HG03196 (cell line): ENCODE measurements at regions not wholly inside any gene's neighbourhood (a gene's known extent, or its start where the extent isn't known, plus 50 kb on each side); places are given as distances from the start of the nearest gene placed in this dataset.

Experiments
- ATAC-seq: cut with Tn5 transposase; IDR thresholded peaks from one replicate; pipeline ENCODE4 v1.9.1; 2021; ENCODE audit not compliant: unreplicated experiment

DNA sequence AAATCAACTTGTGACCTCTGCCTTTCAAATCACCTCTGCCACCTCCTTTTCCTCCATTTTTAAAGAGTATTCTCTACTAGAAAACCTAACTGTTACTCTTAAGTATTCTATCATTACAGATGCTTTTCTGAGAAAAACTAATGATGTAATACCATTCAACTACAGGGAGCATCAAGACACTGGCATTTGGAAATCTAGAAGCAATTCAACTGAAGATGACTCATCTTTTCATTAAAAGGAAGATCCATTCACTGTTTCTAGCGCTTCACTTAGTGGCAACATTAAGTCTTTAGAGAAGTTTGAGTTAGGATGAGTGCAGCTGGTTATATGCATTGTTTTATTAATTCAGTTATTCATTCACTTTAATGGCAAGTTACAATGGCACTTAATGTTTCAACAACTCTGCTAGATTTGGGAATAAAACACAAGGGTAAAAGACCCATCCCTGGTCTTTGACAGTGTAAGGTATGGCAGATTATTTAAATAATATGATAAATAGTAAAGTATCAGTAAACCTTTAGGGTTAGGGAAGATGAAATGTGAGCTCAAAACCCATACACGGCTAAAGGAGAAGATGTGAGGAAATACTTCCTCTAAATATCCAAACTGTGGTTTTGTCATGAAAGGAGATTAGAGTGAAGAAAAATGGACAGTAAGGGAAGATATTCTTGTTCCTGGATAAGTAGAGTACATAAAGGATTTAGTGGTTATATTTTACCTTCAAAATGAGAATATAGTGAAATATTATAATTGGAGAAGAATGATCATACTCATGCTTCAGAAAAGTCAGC is 61.7 kb downstream of the KCNJ2 start:
- ATAC-seq, result no peak

DNA sequence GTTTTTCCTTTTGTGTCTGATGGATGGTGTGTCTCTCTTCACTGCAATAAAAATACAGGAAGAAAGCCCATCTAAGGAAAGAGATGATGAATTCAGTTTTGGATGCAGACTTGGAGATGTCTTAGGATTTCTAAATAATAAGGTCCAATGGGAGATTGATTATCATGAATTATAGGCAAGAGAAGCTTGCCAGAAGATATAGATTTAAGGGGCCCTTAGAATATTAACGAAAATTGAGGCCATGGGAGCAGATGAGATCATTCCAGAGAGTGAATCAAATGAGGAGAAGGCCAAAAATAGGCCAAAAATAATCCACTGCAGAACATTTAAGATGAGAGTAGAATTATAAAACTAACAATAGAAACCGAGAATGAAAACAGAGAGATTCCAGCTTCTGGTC is 63.1 kb downstream of the KCNJ2 start:
- no peak for ATAC-seq

DNA sequence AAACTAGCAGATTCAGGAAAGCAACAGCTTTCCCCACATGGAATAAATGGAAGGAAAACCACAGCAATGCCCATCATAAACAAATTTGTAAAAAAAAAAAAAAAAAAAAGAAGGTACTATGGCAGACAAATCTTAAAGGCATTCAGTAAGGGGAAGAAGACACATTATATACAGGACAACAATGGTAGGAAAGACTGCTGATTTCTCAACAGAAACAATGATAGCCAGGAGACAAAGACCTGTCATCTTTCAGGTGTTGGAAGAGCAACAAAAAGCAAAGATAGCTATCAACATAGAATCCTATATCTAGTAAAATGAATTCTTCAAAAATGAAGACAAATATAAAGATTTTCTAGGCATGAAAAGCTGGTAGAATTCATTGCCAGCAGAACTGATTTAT is 65.9 kb downstream of the KCNJ2 start:
- no peak for ATAC-seq

DNA sequence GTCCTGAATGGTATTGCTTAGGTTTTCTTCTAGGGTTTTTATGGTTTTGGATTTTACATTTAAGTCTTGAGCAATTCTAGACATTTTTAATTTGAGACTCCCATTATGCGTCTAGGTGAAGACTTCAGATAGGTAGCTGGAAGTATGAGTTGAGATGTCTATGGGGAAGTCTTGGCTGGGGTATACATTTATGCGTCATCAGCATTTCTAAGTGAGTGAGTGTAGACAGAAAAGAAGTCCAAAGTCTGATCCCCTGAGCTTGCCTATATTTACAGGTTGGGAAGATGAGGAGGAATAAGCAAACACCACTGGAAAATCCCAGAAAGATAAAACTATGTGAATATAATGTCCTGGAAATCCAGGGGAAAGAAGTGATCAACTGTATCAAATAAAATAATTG is 68.9 kb downstream of the KCNJ2 start:
- no peak for ATAC-seq

DNA sequence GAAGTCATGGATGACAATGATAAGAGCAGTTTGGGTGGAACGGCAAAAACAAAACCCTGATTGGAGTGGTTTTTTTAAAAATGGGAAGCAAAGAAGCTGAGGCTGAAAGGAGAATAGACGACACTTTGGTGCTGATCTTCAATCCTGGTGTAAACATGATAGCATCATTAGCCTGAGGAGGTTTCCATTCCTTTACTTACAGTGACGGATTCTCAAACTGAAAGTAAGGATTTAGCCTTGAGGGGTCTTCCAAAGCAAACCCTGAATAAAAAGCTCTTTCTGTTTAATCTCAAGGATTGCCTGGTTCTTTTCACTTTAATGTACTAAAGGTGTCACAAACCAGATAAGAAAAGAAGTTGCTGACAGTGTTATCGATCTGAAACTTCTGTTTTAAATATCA is 69.3 kb downstream of the KCNJ2 start:
- ATAC-seq, result no peak

DNA sequence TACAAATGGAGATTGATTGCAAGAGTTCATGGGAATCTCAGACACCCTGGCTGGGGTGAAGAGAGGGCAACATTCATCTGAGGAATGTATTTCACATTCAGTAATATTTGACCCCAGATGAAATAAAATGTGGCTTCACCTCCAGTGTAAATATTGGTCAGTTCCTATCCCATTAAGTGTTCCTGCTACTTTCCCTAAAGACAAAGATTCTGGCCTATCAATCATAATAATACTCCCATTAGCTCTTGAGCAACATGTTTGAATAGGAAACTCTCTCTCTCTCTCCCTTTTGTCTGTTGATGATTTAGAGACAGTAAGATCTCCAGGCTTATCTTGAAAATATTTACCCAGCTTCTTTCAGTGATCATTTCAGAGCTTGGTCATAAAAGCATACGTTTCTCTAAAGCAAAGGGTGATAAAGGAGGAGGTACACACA is 70.1 kb downstream of the KCNJ2 start:
- ATAC-seq, result no peak

DNA sequence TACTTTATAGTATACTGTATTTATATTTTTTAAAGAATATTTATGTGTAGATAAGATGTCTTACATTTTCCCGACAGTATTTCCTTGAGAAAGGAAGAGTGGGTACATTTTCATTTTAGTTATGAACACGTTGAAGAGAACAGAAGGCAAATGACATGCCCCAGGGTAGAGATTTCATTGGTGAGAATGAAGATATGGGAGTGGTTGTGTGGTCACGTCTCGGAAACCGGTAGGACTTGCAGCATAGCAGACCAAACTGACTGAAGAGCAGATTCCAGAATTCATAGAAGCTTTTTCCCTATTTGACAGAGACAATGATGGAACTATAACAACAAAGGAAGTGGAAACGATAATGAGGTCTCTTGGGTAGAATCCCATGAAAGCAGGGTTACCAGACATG is 71.7 kb downstream of the KCNJ2 start:
- ATAC-seq, result no peak

DNA sequence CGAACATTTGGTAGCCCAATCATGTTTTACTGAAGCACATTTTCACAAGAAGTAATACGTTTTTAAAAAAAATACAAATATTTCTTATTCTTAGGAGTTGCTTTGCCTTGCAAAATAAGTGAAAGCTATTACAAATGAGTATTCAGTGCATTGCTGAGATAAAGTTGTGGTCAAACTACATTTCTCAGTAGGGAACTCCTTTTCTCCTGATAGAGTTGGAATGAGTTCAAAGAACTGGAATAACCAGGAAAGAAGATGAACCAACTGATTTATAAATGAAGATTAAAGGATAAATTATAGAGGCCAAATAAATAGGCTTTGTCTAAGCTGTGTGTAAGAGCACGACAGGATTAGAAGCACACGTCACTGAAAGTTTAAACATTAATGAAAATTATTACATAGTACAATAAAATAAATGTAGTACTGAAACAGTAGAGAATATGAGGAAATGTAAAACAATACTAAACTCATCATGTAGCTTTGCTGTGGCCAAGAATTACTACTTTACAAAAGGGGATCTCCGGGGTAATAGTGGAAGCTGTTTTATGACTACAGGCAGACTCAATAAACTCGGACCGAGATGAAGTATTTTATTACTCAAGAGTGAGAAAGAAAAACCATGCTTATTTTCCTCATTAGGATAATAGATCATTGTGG is 73.6 kb downstream of the KCNJ2 start:
- no peak for ATAC-seq

DNA sequence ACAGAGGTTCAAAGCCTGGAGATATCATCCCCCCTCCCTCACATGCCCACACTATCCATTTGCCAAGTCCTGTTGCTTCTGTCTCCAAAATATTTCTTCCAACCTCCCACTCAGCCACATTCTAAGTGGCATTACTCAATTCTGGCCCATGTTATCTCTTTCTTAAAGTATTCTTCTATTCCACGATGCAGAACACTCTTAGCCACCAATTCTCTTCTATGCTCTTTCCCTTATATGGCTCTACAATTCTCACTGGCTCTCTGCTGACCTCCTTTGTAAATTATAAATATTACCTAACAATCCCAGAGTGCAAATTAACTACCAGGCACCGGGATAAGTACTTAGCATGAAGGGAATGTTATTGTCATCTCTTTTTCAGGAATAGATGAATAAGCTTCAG is 82.4 kb downstream of the KCNJ2 start:
- no peak for ATAC-seq

DNA sequence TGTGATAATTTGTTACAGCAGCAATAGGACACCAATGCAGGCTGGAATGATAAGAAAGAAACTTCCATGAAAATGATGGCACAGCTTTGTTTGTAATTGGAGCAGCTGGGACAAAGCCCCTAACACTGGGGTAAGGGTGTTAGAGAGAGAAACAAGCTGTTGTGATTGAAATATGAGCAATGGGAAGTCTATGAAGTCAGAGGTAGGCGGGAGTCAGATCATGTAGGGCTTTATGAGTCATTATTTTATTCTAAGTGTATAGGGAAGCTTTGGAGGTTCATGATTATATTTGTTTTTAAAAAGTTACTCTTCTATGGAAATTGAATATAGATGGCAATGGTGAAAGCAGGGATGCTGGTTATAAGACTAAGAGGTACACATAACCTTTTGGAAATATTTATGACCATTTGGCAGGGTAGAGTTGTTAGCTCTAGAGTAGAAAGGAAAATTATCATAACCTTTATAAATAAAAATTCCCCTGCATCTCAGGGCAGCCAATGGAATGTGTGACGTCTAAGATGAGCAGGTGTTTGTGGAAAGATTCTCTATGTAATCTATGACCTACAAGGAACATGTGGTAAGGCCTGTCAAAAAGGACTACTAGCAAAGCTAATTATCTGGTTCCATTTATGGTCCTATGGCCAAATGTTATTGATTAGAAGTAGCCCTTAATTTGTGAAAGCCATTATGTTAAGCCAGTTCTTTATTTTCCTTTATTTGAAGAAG is 85.6 kb downstream of the KCNJ2 start:
- no peak for ATAC-seq

DNA sequence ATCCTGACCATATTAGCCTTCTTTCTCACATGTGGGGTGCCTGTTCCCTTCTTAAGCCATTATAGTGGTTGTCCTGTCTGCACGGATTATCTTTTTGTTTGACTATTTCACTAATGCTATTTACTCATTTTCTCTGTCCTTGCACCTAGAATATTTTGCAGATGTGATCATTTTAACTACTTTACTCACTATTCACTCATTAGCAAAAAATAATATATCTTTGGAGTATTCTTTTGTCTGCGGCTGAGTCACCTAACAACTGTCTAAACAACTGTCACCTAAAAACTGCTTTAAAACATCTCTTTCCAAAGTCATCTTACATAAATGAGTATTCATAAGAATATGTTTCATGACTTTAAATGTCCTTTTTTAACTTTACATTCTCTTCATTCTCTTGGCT is 87.4 kb downstream of the KCNJ2 start:
- ATAC-seq, result no peak

DNA sequence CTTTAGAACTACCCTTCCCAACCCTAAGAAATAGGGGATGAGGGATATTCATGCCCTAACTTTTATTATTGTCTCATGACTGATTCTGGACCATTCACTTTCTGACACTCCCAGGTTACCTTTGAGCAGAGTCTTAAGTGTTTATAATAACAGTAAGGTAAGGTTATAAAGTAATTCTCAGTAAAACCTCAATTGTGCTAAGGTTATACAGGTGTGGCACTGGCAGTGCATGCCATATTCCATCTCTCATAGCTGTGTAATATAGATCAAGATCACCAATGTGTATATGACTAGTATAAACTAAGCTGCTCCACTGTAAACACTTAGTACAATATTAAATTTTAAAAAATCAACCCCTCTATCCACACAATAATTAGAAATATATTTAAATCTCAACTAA is 89.1 kb downstream of the KCNJ2 start:
- ATAC-seq, result no peak

DNA sequence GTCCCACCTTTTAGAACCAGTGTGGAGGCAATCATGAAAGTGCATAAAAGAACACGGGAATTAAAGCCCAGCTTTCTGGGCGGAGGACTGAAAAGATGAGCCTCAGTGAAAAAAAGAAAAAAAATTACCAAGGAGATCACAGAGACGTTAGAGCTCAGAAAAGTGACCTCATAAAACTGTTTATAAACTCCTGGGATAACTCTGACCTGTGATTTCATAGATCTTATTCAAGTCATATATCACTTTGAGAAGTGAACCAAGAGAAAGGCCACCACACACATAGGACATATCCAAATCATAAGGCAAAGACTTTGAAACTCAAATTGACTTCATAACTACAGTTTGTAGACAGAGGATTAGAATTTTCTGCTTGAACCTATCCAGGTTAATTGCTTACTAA is 90.1 kb downstream of the KCNJ2 start:
- ATAC-seq, result no peak

DNA sequence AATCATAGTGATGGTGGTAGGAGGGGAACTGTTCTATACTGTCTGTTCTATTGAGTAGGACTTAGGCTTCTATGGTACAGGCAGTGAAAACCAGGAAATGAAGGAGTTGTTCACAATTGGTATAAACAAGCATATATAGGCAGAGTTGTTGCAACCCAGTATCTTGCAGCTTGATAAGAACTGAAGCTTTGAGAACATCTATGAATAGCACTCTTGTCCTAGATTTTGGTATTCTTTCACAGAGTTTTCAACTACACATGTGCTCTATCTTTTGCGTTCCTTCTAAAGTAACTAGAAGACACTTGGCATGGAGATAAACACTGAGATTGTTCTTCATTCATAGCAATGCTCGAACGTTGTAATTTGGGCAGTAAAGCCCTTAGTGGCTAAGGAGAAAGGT is 91.8 kb downstream of the KCNJ2 start:
- no peak for ATAC-seq

DNA sequence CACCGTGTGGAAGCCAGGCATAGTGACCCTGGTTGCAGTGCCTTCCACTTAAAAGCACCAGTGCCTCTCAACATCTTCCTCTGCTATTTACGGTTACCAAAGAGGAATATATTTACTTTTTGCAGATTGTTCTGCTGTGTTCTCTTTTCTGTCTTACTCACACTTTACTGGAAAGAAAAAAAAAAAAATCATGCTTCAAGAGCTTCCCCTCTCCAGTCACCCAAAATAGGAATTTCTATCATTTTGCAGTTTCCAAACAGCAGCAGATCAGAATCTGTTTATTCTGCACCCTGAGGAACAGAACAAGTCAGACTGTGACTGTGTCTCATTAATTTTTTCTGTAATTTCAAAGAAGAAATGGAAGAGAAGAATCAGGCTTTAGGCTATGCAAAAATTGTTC is 96.1 kb downstream of the KCNJ2 start:
- no peak for ATAC-seq

DNA sequence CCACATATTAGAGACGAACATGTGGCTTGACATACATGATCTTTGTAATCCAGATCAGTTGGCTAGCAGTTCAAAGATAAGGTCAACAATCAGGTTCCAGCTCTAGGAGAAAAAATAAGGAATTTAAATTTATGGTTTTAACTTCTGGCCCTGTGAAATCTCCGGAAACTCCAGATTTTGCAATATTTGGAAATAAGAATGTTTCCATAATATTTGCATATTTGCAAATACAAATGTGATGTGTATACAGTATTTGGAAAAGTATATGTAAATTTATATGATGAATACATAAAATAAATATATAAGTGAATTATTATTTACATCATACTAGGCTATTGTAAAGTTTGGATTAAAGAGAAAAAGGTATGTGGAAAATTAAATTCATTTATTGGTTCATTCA is 97.1 kb downstream of the KCNJ2 start:
- ATAC-seq, result no peak

DNA sequence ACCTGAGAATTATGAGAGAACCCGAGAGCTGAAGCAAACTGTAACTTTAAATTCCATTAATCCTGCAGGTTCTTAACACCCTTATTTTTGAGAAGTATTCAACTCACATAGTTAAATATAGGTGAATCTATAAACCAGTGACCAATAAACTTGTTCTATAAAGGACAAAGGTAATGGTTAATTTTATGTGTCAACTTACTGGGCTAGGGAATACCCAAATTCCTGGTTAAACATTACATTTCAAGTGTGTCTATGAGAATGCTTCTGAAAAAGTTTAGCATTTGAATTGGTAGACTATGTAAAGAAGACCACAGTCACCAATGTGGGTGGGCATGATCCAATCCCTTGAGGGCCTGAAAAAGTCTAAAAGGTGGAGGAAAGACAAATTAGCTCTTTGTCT is 99.1 kb downstream of the KCNJ2 start:
- ATAC-seq, result no peak

DNA sequence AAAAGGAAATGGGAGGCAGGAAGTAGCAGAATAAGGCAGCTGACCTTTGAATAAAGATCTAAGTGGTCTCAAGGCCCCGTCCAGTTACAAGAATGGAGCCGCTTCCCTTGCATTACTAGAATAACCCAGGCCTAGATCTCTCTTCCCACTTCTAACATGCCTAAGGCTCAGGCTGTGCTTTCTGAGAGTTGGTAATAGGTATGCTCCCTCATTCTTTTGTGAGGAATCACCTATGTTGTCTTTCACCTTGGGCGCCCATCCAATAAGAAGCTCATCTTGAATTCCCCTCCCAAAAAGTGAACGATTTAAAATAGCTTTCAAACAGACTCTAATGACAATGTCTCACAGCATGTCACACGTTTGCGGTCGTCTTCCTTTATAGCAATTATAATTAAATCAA is 101.2 kb downstream of the KCNJ2 start:
- ATAC-seq, result no peak

DNA sequence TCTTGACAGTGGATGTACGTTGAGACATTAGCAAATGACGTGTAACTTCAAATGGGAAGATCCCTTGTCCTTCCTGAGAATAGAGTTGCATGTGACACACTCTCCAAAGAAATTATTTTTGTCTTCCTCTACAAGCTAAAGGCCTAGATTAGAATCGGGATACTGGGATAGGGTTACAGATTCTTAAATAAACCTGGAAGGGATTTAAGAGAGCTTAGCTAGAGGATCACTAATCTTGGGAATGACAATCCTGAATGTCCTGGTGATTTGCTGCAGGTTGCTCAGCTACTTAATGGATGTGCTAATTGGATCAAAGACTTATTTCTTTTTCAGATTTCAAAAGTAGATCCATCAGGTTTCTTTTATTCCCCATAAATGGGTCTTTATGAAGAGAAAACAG is 101.9 kb downstream of the KCNJ2 start:
- no peak for ATAC-seq

DNA sequence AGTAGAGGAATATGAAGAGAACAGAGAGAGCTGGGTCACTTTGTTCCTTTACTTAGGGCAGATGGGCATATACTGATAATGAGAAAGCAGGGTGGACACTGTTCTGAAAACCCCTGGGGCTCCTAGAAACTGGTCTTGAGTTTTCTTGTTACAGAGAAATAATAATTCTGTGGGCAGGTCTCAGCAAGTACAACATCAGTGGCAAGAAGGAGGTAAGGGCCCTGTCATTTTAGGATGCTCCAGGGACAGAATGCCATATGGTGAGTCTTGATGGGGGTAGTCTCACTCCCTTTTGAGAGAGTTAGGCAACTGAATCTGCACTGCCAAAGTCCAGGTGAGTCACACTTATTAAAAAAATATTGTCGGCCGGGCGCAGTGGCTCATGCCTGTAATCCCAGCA is 102.3 kb downstream of the KCNJ2 start:
- ATAC-seq, result no peak

DNA sequence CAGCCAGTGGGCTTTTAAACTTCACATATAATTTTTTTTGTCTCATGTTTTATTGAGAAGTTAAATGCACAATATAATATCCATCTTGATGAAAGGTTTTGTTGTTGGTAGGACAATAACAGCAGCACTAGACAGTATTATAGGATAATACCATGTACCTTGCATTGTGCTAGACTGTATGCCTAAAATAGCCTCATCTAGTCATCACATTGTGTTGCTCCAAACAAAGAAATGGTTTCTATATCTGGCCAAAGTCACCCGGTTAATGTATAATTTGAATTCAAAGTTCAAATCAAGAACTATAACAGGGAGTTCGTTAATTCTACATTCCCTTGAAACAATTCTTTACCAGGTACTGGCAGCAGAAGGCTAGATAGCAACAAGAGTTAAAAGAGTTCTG is 104.9 kb downstream of the KCNJ2 start:
- no peak for ATAC-seq

DNA sequence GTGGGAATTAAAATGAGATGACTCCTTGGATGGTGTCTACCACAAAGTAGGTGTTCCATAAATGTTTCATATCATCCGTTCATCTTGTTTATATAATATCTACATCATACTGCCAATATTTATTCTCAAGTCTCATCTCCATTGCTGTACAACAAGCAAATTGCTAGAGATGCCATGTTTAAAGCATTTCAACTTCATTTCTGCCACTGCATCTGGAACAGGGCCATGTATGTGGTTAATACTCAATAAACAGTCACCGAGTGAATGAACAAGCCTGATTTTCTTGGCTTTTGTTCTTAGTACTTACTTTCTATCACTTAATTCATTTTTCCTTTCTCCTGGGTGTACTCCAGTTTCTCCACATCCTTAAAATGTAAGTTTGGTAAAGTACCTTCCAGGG is 107.6 kb downstream of the KCNJ2 start:
- no peak for ATAC-seq
